ENCODE measurements at regions not wholly inside any gene's neighbourhood (a gene's known extent, or its start where the extent isn't known, plus 50 kb on each side); places are given as distances from the start of the nearest gene placed in this dataset.

DNA sequence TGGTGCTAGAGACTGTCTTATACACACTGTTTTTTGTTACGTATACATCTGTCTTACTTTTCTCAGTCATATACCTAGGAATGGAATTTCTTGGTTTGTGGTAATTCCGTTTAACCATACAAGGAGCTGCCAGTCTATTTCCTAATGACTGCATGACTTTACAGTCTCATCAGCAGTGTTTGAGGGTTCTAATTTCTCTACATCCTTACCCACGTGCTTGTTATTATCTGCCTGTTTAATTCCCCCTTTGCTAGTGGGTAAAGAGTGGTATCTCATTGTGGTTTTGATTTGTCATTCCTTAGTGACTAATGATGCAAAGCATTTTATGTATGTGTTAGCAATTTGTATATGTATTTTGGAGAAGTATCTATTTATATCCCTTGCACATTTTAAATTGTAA, 1008.0 kb downstream of the FAM181B start:
- no peak for TF ChIP-seq CTCF (IDR thresholded peaks at IDR 0.05; ENCODE audit: low read depth, low read length, missing input control)
- TF ChIP-seq FOXA1 (IDR thresholded peaks at IDR 0.05): no peak
- TF ChIP-seq, protein P1, sequence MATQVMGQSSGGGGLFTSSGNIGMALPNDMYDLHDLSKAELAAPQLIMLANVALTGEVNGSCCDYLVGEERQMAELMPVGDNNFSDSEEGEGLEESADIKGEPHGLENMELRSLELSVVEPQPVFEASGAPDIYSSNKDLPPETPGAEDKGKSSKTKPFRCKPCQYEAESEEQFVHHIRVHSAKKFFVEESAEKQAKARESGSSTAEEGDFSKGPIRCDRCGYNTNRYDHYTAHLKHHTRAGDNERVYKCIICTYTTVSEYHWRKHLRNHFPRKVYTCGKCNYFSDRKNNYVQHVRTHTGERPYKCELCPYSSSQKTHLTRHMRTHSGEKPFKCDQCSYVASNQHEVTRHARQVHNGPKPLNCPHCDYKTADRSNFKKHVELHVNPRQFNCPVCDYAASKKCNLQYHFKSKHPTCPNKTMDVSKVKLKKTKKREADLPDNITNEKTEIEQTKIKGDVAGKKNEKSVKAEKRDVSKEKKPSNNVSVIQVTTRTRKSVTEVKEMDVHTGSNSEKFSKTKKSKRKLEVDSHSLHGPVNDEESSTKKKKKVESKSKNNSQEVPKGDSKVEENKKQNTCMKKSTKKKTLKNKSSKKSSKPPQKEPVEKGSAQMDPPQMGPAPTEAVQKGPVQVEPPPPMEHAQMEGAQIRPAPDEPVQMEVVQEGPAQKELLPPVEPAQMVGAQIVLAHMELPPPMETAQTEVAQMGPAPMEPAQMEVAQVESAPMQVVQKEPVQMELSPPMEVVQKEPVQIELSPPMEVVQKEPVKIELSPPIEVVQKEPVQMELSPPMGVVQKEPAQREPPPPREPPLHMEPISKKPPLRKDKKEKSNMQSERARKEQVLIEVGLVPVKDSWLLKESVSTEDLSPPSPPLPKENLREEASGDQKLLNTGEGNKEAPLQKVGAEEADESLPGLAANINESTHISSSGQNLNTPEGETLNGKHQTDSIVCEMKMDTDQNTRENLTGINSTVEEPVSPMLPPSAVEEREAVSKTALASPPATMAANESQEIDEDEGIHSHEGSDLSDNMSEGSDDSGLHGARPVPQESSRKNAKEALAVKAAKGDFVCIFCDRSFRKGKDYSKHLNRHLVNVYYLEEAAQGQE (IDR thresholded peaks at IDR 0.05): no peak
- no peak for TF ChIP-seq RXRA (IDR thresholded peaks at IDR 0.05)
- no peak for TF ChIP-seq JUND (IDR thresholded peaks at IDR 0.05)
- TF ChIP-seq, protein P2, sequence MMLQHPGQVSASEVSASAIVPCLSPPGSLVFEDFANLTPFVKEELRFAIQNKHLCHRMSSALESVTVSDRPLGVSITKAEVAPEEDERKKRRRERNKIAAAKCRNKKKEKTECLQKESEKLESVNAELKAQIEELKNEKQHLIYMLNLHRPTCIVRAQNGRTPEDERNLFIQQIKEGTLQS (IDR thresholded peaks at IDR 0.05): no peak
- TF ChIP-seq RAD21 (IDR thresholded peaks at IDR 0.05): no peak
- no peak for TF ChIP-seq YY1 (IDR thresholded peaks at IDR 0.05)
- TF ChIP-seq NR2F2 (IDR thresholded peaks at IDR 0.05): no peak
- no peak for TF ChIP-seq GABPA (IDR thresholded peaks at IDR 0.05 in 1 of 2, conservative IDR thresholded peaks at IDR 0.05 in 1 of 2)
- TF ChIP-seq SP1 (IDR thresholded peaks at IDR 0.05): no peak

All from liver (tissue), 3 donors.